Fibroblast of lung (primary cell): ENCODE measurements at regions not wholly inside any gene's neighbourhood (a gene's known extent, or its start where the extent isn't known, plus 50 kb on each side); places are given as distances from the start of the nearest gene placed in this dataset.
"Not testable (repeated sequence)": the region's sequence is repeated elsewhere in the genome, so short reads cannot be mapped to it uniquely, and the experiment has no call there.

Experiments used
- DNase-seq, 2 donors: peaks; one replicate each; pipeline versions ENCODE4 v3.0.0 to v3.0.0-alpha.2; 2010; ENCODE audit warnings: low read depth in 2 of 2
- H2AFZ ChIP-seq: 2 replicates; pipeline ENCODE4 v1.5.1; 2012; ENCODE audit warnings: low read length, control low read depth, inconsistent platforms
- H3K27ac ChIP-seq: 2 replicates; pipeline ENCODE4 v1.5.1; 2011; ENCODE audit warnings: low read length, control low read depth; ENCODE audit not compliant: insufficient read depth
- H3K27me3 ChIP-seq: 2 replicates; pipeline ENCODE4 v1.5.1; 2011; ENCODE audit warnings: mild to moderate bottlenecking, low read length; ENCODE audit not compliant: control insufficient read depth, insufficient read depth
- H3K36me3 ChIP-seq: 2 replicates; pipeline ENCODE4 v1.5.1; 2011; ENCODE audit warnings: low read length; ENCODE audit not compliant: control insufficient read depth, insufficient read depth
- H3K4me1 ChIP-seq: 2 replicates; pipeline ENCODE4 v1.5.1; 2011; ENCODE audit warnings: low read length; ENCODE audit not compliant: control insufficient read depth, insufficient read depth; ENCODE audit errors: extremely low read depth
- H3K4me2 ChIP-seq: 2 replicates; pipeline ENCODE4 v1.5.1; 2011; ENCODE audit warnings: low read length, control low read depth; ENCODE audit not compliant: insufficient read depth; ENCODE audit errors: extremely low read depth
- H3K4me3 ChIP-seq, 4 experiments: fragments of 200-600 bp in 1 of 4; sonication (generic) in 1 of 4; replicated peaks in 1 of 4; 2 replicates each; pipeline ENCODE4 v1.5.1; 2011 to 2016; ENCODE audit warnings: low read length in 4 of 4, low read depth in 3 of 4, mild to moderate bottlenecking in 3 of 4, control low read depth in 2 of 4, inconsistent platforms in 1 of 4, mixed read lengths in 1 of 4; ENCODE audit not compliant: insufficient read depth in 1 of 4; ENCODE audit errors: control extremely low read depth in 1 of 4
- H3K79me2 ChIP-seq: 2 replicates; pipeline ENCODE4 v1.5.1; 2012; ENCODE audit warnings: mild to moderate bottlenecking, low read length, inconsistent platforms; ENCODE audit not compliant: control insufficient read depth, insufficient read depth
- H3K9ac ChIP-seq: 2 replicates; pipeline ENCODE4 v1.5.1; 2011; ENCODE audit warnings: mild to moderate bottlenecking, low read length, control low read depth; ENCODE audit not compliant: insufficient read depth
- H3K9me3 ChIP-seq: 2 replicates; pipeline ENCODE4 v1.5.1; 2012; ENCODE audit warnings: low read depth, low read length; ENCODE audit not compliant: control insufficient read depth, insufficient read depth
- H4K20me1 ChIP-seq: 2 replicates; pipeline ENCODE4 v1.5.1; 2011; ENCODE audit warnings: low read length; ENCODE audit not compliant: control insufficient read depth, insufficient read depth; ENCODE audit errors: extremely low read depth
- EZH2 ChIP-seq: IDR thresholded peaks from 2 replicates; pipeline ENCODE4 v1.5.1; 2012; ENCODE audit warnings: low read length, control low read depth, mild to moderate bottlenecking; ENCODE audit errors: missing control alignments
- TF ChIP-seq, protein P1 (sequence below), 2 donors: IDR thresholded peaks in 1 of 2; conservative IDR thresholded peaks in 1 of 2; 1 replicate in 1 of 2; 2 replicates in 1 of 2; pipeline ENCODE4 v1.5.1; 2011 to 2012; ENCODE audit warnings: low read length in 2 of 2, control low read depth in 1 of 2, inconsistent platforms in 1 of 2, low read depth in 1 of 2, mild to moderate bottlenecking in 1 of 2

DNA sequence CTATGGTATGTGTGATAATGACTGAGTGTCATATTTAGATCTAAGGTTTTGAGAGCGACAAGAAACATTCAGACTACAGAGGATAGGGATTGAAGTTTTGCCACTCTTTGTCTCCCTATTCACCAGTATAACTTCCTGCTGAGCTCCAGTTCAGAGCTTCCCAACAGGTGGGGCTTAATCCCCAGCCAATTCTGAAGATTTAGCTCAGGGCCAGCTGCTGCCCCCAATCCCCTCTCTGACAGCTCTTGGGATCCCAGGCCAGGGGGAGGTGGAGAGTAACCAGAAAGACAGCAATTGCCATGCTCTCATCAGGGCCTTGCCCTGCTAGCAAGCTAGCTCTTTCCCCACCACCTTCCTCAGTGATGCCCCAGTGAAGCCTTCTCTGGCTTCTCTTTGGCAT, 57.8 kb downstream of the TRIL start:
- Histone ChIP-seq H2AFZ (no peak overlapping the region), H3K4me1 (no peaks in the 10 kb centered on the region), H3K4me3 (no peak overlapping the region), H3K27me3 (no peaks in the 10 kb centered on the region), H3K27ac (no peak overlapping the region), H3K79me2 (no peaks in the 10 kb centered on the region), H3K9ac (no peak overlapping the region), H4K20me1 (no peaks in the 10 kb centered on the region), H3K36me3 (no peaks in the 10 kb centered on the region), H3K4me2 (no peak overlapping the region), H3K9me3 (no peaks in the 10 kb centered on the region)
- TF ChIP-seq EZH2, result no peak
- TF ChIP-seq, protein P1, sequence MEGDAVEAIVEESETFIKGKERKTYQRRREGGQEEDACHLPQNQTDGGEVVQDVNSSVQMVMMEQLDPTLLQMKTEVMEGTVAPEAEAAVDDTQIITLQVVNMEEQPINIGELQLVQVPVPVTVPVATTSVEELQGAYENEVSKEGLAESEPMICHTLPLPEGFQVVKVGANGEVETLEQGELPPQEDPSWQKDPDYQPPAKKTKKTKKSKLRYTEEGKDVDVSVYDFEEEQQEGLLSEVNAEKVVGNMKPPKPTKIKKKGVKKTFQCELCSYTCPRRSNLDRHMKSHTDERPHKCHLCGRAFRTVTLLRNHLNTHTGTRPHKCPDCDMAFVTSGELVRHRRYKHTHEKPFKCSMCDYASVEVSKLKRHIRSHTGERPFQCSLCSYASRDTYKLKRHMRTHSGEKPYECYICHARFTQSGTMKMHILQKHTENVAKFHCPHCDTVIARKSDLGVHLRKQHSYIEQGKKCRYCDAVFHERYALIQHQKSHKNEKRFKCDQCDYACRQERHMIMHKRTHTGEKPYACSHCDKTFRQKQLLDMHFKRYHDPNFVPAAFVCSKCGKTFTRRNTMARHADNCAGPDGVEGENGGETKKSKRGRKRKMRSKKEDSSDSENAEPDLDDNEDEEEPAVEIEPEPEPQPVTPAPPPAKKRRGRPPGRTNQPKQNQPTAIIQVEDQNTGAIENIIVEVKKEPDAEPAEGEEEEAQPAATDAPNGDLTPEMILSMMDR (conservative IDR thresholded peaks at IDR 0.05 in 1 of 2, IDR thresholded peaks at IDR 0.05 in 1 of 2; ENCODE audit: low read depth in 1 of 2, low read length in 2 of 2), result no peak
- DNase-seq, result no peak

DNA sequence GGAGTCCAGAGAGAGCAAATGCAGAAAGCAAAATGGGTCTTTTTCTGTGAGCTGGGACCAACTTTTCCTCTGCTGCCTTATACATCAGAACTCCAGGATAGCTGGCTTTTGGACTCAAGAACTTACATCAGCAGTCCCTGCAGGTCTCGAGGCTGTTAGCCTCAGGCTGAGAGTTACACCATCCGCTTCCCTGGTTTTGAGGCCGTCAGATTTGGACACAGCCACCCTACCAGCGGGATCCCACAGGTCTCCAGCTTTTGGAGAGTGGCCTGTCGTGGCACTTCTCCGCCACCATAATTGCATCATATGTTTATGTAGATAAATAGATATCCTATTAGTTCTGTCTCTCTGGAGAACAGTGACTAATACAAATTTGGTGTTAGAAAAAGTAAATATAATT, 64.2 kb downstream of the TRIL start:
- Histone ChIP-seq H3K4me2 (no peak overlapping the region), H3K79me2 (no peaks in the 10 kb centered on the region), H3K36me3 (no peaks in the 10 kb centered on the region), H3K4me1 (no peaks in the 10 kb centered on the region), H2AFZ (no peak overlapping the region), H3K27ac (no peak overlapping the region), H3K4me3 (no peak overlapping the region), H3K9me3 (no peaks in the 10 kb centered on the region), H3K27me3 (no peaks in the 10 kb centered on the region), H4K20me1 (no peaks in the 10 kb centered on the region), H3K9ac (no peak overlapping the region)
- DNase-seq, result no peak
- no peak for TF ChIP-seq EZH2
- TF ChIP-seq, protein P1 (conservative IDR thresholded peaks at IDR 0.05 in 1 of 2, IDR thresholded peaks at IDR 0.05 in 1 of 2; ENCODE audit: low read depth in 1 of 2, low read length in 2 of 2), result no peak

DNA sequence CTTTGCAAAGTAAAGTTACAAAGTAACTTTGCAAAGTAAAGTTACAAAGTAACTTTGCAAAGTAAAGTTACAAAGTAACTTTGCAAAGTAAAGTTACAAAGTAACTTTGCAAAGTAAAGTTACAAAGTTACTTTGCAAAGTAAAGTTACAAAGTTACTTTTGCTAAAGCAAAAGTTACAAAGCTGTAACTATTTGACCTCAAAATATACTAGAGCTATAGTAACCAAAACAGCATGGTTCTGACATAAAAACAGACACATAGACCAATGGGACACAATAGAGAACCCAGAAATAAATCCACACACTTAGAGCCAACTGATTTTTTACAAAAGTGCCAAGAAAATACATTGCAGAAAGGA, 66.3 kb downstream of the TRIL start:
- not testable (repeated sequence) for H3K4me3 ChIP-seq, H3K36me3 ChIP-seq, H3K9ac ChIP-seq, H3K79me2 ChIP-seq, H4K20me1 ChIP-seq, H3K9me3 ChIP-seq, H3K4me2 ChIP-seq, H3K4me1 ChIP-seq, DNase-seq, H3K27me3 ChIP-seq, H2AFZ ChIP-seq, H3K27ac ChIP-seq
